Stimulated activated effector memory CD8-positive, alpha-beta T cell treated with anti-CD3 and anti-CD28 coated beads, Interleukin-12 subunit alpha, Interleukin-12 subunit beta, amount 100 ng/mL, for 72 hours (primary cell): ENCODE measurements at regions not wholly inside any gene's neighbourhood (a gene's known extent, or its start where the extent isn't known, plus 50 kb on each side); places are given as distances from the start of the nearest gene placed in this dataset.

Source experiments
- ATAC-seq: fragments of 150-1000 bp; cut with Tn5 transposase; 2 replicates; pipeline ENCODE4 v1.10.0; 2021
- DNase-seq, 2 donors: peaks; one replicate each; pipeline ENCODE4 v3.0.0; 2021 to 2022; ENCODE audit warnings: low spot score in 2 of 2
- H3K27ac Mint-ChIP-seq: one replicate; pipeline ENCODE4 v1.8.0; 2022; ENCODE audit warnings: mild to moderate bottlenecking, mixed read lengths
- H3K36me3 Mint-ChIP-seq: one replicate; pipeline ENCODE4 v1.8.0; 2022; ENCODE audit warnings: mild to moderate bottlenecking, mixed read lengths
- H3K4me1 Mint-ChIP-seq: one replicate; pipeline ENCODE4 v1.8.0; 2022; ENCODE audit warnings: mixed read lengths
- H3K4me3 Mint-ChIP-seq: one replicate; pipeline ENCODE4 v1.8.0; 2022; ENCODE audit warnings: mild to moderate bottlenecking, mixed read lengths
- H3K9me3 Mint-ChIP-seq: one replicate; pipeline ENCODE4 v1.8.0; 2022; ENCODE audit warnings: mixed read lengths

GRCh38 chr3:80307844-80308243 lies 540.0 kb upstream of the ROBO1 start:
- Mint-ChIP-seq H3K4me3 (no peak overlapping the region), H3K27ac (no peak overlapping the region), H3K4me1 (no peaks in the 10 kb centered on the region), H3K9me3 (peaks cover 25% of the 10 kb centered on the region), H3K36me3 (no peaks in the 10 kb centered on the region)
- DNase-seq = no peak
- no peak for ATAC-seq

DNA sequence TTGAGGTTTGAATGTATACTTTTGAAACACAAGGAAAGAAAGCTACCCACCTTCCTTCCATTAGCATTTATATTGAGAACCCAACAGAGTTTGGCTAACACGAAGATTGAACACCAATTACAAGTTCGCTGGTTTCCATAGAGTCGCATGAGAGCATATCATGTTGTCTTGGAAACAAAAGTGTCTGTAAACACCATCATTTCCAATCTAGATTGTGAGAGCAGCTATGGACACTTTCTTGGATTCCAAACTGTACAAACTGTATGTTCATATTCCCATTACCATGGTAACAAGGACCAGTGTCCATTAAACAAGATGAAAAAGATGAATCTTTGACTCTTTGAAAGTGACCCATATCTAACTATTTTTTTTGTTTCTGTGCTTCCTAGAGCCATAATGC lies 529.9 kb upstream of the ROBO1 start:
- DNase-seq (no peak), ATAC-seq (no peak)
- no peaks in the 10 kb centered on the region for H3K4me1 Mint-ChIP-seq
- no peaks in the 10 kb centered on the region for H3K36me3 Mint-ChIP-seq
- no peak overlapping the region for H3K4me3 Mint-ChIP-seq
- peaks cover 23% of the 10 kb centered on the region for H3K9me3 Mint-ChIP-seq
- H3K27ac Mint-ChIP-seq = no peak overlapping the region

DNA sequence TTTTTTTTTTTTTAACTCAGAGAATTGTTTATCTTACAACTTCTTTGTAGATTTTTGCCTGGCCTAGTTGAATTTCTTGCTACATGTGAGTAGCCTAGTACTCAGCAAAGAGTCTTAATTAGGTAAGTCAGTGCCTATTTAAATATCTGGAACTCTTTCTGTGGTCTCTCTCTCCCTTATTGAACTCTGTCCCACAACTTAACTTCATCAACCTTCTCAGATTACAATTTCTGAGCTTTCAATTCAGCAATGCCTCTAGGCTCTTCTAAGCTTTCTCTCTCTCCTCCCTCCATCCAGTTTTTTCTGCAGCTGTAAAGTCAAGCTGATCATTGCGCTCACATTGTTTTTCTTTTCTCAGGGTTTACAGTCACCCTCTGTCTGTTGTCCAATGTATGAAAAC lies 517.6 kb upstream of the ROBO1 start:
- Mint-ChIP-seq H3K4me3 (no peak overlapping the region), H3K27ac (no peak overlapping the region), H3K4me1 (no peaks in the 10 kb centered on the region), H3K9me3 (peaks cover 10% of the 10 kb centered on the region), H3K36me3 (no peaks in the 10 kb centered on the region)
- no peak for ATAC-seq
- no peak for DNase-seq

DNA sequence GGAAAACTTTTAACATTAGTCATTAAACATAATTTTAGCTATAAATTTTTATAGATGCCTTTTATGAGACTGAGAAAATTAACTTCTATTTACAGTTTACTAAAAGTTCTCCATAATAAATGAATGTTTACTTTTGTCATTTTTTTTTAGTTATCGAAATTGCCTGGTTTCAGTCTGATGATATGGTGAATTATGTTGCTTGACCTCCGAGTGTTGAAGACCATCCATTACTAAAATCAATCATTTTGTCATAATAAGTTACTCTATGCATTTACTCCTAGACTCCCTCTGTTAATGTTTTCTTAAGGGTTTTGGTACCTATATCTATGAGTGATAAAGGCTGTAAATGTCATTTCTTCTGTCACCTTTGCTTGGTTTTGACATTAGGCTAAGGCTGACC lies 516.0 kb upstream of the ROBO1 start:
- DNase-seq (no peak), ATAC-seq (no peak)
- H3K4me1 Mint-ChIP-seq = no peaks in the 10 kb centered on the region
- peaks cover 15% of the 10 kb centered on the region for H3K9me3 Mint-ChIP-seq
- no peak overlapping the region for H3K27ac Mint-ChIP-seq
- no peak overlapping the region for H3K4me3 Mint-ChIP-seq
- no peaks in the 10 kb centered on the region for H3K36me3 Mint-ChIP-seq

GRCh38 chr3:80278056-80278455 lies 510.3 kb upstream of the ROBO1 start:
- H3K4me3 Mint-ChIP-seq = no peak overlapping the region
- ATAC-seq = no peak
- H3K4me1 Mint-ChIP-seq = no peaks in the 10 kb centered on the region
- H3K27ac Mint-ChIP-seq = no peak overlapping the region
- H3K36me3 Mint-ChIP-seq = no peaks in the 10 kb centered on the region
- no peak for DNase-seq
- H3K9me3 Mint-ChIP-seq = peaks cover 19% of the 10 kb centered on the region

GRCh38 chr3:80275120-80275519 lies 507.3 kb upstream of the ROBO1 start:
- Mint-ChIP-seq H3K4me1 (no peaks in the 10 kb centered on the region), H3K4me3 (no peak overlapping the region), H3K27ac (no peak overlapping the region), H3K9me3 (peaks cover 16% of the 10 kb centered on the region), H3K36me3 (no peaks in the 10 kb centered on the region)
- ATAC-seq (no peak), DNase-seq (no peak)

- Mint-ChIP-seq H3K9me3 (peaks cover 11% of the 10 kb centered on the region), H3K27ac (no peak overlapping the region), H3K4me3 (no peak overlapping the region), H3K4me1 (no peaks in the 10 kb centered on the region), H3K36me3 (no peaks in the 10 kb centered on the region)
- DNase-seq = no peak
- no peak for ATAC-seq
Observed at GRCh38 chr3:80263260-80263659, 495.5 kb upstream of the ROBO1 start.

DNA sequence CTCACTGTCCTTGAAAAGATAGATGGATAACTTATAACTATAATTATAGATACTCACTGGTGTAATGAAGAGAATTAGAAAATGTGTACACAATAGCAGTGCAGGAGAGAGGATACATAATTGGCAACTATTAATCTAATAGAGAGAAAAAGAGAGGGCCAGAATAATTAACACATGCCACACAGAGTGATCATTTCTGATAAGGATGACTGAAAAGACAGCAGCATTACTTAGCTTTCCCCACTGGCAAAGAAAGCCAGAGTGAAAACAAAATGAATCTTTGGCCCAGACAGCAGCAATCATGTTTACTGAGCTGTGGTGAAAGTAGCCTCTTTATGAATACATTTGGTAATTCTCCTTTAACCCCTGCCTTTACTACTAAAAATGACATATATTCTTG lies 493.3 kb upstream of the ROBO1 start:
- H3K4me1 Mint-ChIP-seq = no peaks in the 10 kb centered on the region
- H3K36me3 Mint-ChIP-seq = no peaks in the 10 kb centered on the region
- peaks cover 9% of the 10 kb centered on the region for H3K9me3 Mint-ChIP-seq
- ATAC-seq (no peak), DNase-seq (no peak)
- no peak overlapping the region for H3K27ac Mint-ChIP-seq
- H3K4me3 Mint-ChIP-seq = no peak overlapping the region

DNA sequence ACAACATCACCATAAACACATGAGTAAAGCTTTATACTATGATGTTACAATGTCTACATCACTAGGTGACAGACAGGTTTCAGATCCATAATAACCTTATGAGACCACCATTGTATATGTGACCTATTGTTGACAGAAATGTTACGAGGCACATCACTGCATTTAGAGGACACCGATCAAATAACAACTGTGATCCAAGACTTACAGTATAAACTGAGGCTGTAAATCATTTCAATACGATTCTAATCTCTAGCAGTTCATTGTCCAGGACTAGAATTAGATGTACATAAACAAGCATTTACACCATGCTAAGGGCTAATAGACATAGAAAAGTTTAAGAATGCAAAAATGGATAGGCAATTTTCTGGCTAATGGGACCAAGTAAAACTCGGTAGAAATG lies 491.9 kb upstream of the ROBO1 start:
- Mint-ChIP-seq H3K4me3 (no peak overlapping the region), H3K27ac (no peak overlapping the region)
- no peak for ATAC-seq

DNA sequence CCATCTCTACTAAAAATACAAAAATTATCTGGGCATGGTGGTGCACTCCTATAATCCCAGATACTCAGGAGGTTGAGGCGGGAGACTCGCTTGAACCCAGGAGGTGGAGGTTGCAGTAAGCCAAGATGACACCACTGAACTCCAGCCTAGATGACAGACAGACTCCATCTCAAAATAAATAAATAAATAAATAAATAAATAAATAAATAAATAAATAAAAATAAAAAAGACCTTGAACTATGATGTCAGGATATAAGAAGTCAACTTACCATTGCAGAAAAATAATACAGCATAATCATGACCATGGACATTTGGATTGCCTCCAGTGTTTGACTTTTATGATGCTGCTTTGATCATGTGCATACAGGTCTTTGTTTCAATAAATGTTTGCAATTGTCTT lies 484.3 kb upstream of the ROBO1 start:
- H3K9me3 Mint-ChIP-seq = peaks cover 27% of the 10 kb centered on the region
- H3K36me3 Mint-ChIP-seq = no peaks in the 10 kb centered on the region
- no peak overlapping the region for H3K4me3 Mint-ChIP-seq
- ATAC-seq (no peak), DNase-seq (no peak)
- H3K27ac Mint-ChIP-seq = no peak overlapping the region
- H3K4me1 Mint-ChIP-seq = no peaks in the 10 kb centered on the region

More for the DNA sequence above, 491.9 kb upstream of the ROBO1 start:
- no peaks in the 10 kb centered on the region for H3K4me1 Mint-ChIP-seq
- H3K9me3 Mint-ChIP-seq = peaks cover 12% of the 10 kb centered on the region
- DNase-seq = no peak
- no peaks in the 10 kb centered on the region for H3K36me3 Mint-ChIP-seq

DNA sequence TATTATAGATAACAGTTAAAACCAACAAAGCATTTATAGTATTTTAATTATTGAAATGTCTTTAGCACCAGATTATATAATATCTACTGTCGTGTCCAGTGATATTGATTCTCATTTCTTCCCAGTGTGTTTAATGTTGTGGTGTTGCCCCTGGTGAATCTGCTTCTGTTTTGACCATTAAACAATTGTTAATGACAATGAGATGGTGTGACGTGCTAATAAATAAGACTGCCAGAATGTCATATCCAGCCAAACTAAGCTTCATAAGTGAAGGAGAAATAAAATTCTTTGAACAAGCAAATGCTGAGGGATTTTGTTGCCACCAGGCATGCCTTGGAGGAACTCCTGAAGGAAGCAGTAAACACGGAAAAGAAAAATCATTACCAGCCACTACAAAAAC lies 480.0 kb upstream of the ROBO1 start:
- peaks cover 29% of the 10 kb centered on the region for H3K9me3 Mint-ChIP-seq
- H3K27ac Mint-ChIP-seq = no peak overlapping the region
- no peak for DNase-seq
- no peak overlapping the region for H3K4me3 Mint-ChIP-seq
- ATAC-seq = no peak
- H3K4me1 Mint-ChIP-seq = no peaks in the 10 kb centered on the region
- H3K36me3 Mint-ChIP-seq = no peaks in the 10 kb centered on the region

GRCh38 chr3:80244390-80244789 lies 476.6 kb upstream of the ROBO1 start:
- ATAC-seq (no peak), DNase-seq (no peak)
- no peaks in the 10 kb centered on the region for H3K4me1 Mint-ChIP-seq
- no peaks in the 10 kb centered on the region for H3K36me3 Mint-ChIP-seq
- H3K4me3 Mint-ChIP-seq = no peak overlapping the region
- peaks cover 25% of the 10 kb centered on the region for H3K9me3 Mint-ChIP-seq
- no peak overlapping the region for H3K27ac Mint-ChIP-seq

DNA sequence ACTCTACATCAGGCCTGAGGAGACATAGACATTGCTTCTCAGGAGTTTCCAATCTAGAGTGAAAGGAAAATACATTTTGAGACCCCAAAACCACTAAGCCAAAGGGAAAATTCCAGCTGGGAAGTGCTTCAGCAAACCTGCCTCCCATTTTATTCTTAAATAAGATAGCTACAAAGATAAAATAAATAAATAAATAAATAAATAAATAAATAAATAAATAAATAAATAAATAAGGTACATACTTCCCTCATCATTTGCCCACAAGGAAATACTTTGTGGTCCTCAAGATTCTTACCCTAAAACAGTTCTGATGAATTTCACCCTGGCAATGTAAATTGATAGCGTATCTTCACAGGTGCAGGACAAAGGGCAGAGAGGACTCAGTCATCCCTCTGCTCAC lies 474.0 kb upstream of the ROBO1 start:
- Mint-ChIP-seq H3K27ac (no peak overlapping the region), H3K9me3 (peaks cover 13% of the 10 kb centered on the region), H3K4me3 (no peak overlapping the region), H3K36me3 (no peaks in the 10 kb centered on the region), H3K4me1 (no peaks in the 10 kb centered on the region)
- DNase-seq = no peak
- ATAC-seq = no peak

DNA sequence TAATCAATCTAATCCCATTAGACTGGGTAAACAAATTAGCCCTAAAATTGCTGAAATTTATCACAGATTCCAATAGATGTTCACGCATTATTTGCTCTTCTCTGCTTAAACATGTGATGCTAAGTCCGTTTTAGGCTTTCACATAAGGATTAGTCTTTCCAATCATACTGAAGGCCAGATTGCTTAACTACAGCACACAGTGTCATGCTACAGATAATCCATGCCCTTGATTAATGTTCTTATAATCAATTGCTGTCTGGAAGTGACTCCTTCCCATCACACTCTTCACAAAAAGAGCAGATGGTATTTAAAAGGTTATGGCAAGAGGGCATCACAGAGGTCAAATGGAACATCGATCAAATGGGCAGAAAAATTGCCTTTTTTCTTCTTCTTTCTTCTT lies 471.5 kb upstream of the ROBO1 start:
- no peaks in the 10 kb centered on the region for H3K36me3 Mint-ChIP-seq
- ATAC-seq = no peak
- no peak for DNase-seq
- H3K27ac Mint-ChIP-seq = no peak overlapping the region
- H3K9me3 Mint-ChIP-seq = peaks cover 11% of the 10 kb centered on the region
- no peak overlapping the region for H3K4me3 Mint-ChIP-seq
- H3K4me1 Mint-ChIP-seq = no peaks in the 10 kb centered on the region

DNA sequence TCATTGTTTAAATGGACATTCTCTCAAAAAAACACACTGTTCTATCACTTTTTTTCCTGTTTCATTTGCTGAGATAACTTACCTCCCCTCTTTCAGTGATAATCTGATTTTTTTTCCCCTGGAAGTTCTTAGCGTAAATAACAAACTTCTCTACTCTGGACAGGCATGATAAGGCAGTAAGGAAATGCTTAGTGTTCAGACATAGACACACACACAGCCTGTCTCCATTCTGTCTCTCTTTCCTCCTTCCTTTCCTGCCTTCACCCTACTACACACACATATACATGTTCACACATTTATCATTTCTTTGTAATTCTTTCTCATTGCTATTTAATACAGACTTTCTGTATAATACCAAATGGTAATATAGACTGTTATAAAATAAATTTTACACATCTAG lies 470.8 kb upstream of the ROBO1 start:
- no peak for ATAC-seq
- Mint-ChIP-seq H3K4me3 (no peak overlapping the region), H3K4me1 (no peaks in the 10 kb centered on the region), H3K9me3 (peaks cover 11% of the 10 kb centered on the region), H3K27ac (no peak overlapping the region), H3K36me3 (no peaks in the 10 kb centered on the region)
- no peak for DNase-seq

DNA sequence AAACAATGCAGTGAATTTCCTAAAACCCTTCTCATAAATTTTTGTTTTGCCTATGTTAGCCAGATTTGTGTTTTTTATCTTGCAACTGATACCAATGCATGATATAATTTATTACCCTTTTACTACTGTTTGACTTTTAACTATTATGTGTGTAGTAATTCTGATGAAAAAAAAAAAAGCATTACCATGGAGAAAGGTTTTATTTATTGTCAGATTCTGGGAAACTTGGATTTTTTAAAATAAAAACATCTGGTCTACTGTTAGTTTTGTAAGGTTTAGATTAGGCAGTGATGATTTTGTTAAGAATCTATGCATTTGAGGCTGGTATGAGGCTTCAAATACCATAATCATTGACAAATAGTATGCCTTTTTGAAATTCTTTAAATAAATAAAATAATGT lies 470.4 kb upstream of the ROBO1 start:
- peaks cover 9% of the 10 kb centered on the region for H3K9me3 Mint-ChIP-seq
- H3K27ac Mint-ChIP-seq = no peak overlapping the region

DNA sequence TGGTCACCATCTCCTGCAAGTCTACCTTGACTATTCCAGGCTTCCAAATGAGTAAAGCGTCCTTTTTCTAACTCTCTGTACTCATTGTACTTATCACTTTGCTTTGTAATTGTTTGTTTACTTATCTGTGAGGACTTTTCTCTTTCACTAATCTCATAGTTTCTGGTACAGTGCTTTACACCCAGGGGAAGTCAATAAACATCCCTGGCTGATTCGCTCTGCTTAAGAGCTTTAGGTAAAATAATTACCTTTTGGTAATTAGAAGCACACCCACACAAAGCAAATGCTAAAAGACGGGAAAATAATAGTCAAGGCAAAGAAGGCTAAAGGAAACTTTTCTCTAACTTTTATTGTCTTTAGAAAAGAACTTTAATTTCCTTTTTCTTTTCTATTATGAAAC lies 466.9 kb upstream of the ROBO1 start:
- ATAC-seq (no peak), DNase-seq (no peak)
- Mint-ChIP-seq H3K27ac (no peak overlapping the region), H3K4me3 (no peak overlapping the region), H3K36me3 (no peaks in the 10 kb centered on the region), H3K9me3 (peaks cover 13% of the 10 kb centered on the region), H3K4me1 (no peaks in the 10 kb centered on the region)

More for the DNA sequence above, 470.4 kb upstream of the ROBO1 start:
- no peak overlapping the region for H3K4me3 Mint-ChIP-seq
- H3K36me3 Mint-ChIP-seq = no peaks in the 10 kb centered on the region
- ATAC-seq = no peak
- no peaks in the 10 kb centered on the region for H3K4me1 Mint-ChIP-seq
- no peak for DNase-seq
